Loucy (cell line): ENCODE measurements at regions not wholly inside any gene's neighbourhood (a gene's known extent, or its start where the extent isn't known, plus 50 kb on each side); places are given as distances from the start of the nearest gene placed in this dataset.
"Not testable (repeated sequence)": the region's sequence is repeated elsewhere in the genome, so short reads cannot be mapped to it uniquely, and the experiment has no call there.

Experiments used
- H2AFZ ChIP-seq: fragments of 200-600 bp; sonication (generic); 2 replicates; pipeline ENCODE4 v1.6.0; 2016; ENCODE audit warnings: antibody characterized with exemption, mild to moderate bottlenecking, low read length, moderate library complexity
- H3F3A ChIP-seq: fragments of 200-600 bp; 2 replicates; pipeline ENCODE4 v1.6.0; 2016; ENCODE audit warnings: antibody characterized with exemption, low read depth, mild to moderate bottlenecking
- H3K27me3 ChIP-seq: fragments of 200-600 bp; sonication (generic); 2 replicates; pipeline ENCODE4 v1.6.1; 2014; ENCODE audit warnings: low read length, mild to moderate bottlenecking; ENCODE audit not compliant: insufficient read depth, poor library complexity, severe bottlenecking
- H3K36me3 ChIP-seq: fragments of 200-600 bp; sonication (generic); 2 replicates; pipeline ENCODE4 v1.6.1; 2016; ENCODE audit warnings: low read length; ENCODE audit not compliant: insufficient read depth
- H3K4me1 ChIP-seq: fragments of 200-600 bp; sonication (generic); 2 replicates; pipeline ENCODE4 v1.5.1; 2014; ENCODE audit warnings: low read length, mild to moderate bottlenecking; ENCODE audit not compliant: insufficient read depth, poor library complexity, severe bottlenecking
- H3K4me2 ChIP-seq: fragments of 200-600 bp; sonication (generic); 2 replicates; pipeline ENCODE4 v1.6.0; 2014; ENCODE audit warnings: antibody characterized with exemption, low read length, low read depth, mild to moderate bottlenecking; ENCODE audit not compliant: poor library complexity, severe bottlenecking
- H3K4me3 ChIP-seq: fragments of 200-600 bp; sonication (generic); 2 replicates; pipeline ENCODE4 v1.5.1; 2014; ENCODE audit warnings: low read length, mild to moderate bottlenecking, mixed read lengths; ENCODE audit not compliant: poor library complexity, severe bottlenecking
- H3K79me2 ChIP-seq: fragments of 200-600 bp; sonication (generic); 2 replicates; pipeline ENCODE4 v1.6.1; 2014; ENCODE audit warnings: low read length; ENCODE audit not compliant: insufficient read depth
- H3K9ac ChIP-seq: fragments of 200-600 bp; sonication (generic); 2 replicates; pipeline ENCODE4 v1.6.0; 2014; ENCODE audit warnings: mild to moderate bottlenecking, low read depth, low read length, moderate library complexity; ENCODE audit not compliant: poor library complexity, severe bottlenecking
- H3K9me2 ChIP-seq: fragments of 200-600 bp; sonication (generic); replicated peaks from 2 replicates; pipeline ENCODE4 v1.6.1; 2016; ENCODE audit warnings: low read depth, low read length, mixed read lengths
- H3K9me3 ChIP-seq: fragments of 200-600 bp; sonication (generic); 2 replicates; pipeline ENCODE4 v1.6.1; 2014; ENCODE audit warnings: mild to moderate bottlenecking, antibody characterized with exemption, low read length, low read depth; ENCODE audit not compliant: insufficient read depth
- H4K20me1 ChIP-seq: fragments of 200-600 bp; sonication (generic); 2 replicates; pipeline ENCODE4 v1.6.0; 2014; ENCODE audit warnings: antibody characterized with exemption, low read length, mild to moderate bottlenecking; ENCODE audit not compliant: insufficient read depth, poor library complexity, severe bottlenecking
- EZH2phosphoT487 ChIP-seq: fragments of 200-600 bp; IDR thresholded peaks from 2 replicates; pipeline ENCODE4 v1.6.1; 2018; ENCODE audit warnings: antibody characterized with exemption, mild to moderate bottlenecking, moderate library complexity, borderline replicate concordance
- TF ChIP-seq, protein P1 (sequence below): fragments of 200-600 bp; sonication (generic); conservative IDR thresholded peaks from 2 replicates; pipeline ENCODE4 v1.5.1; 2014; ENCODE audit warnings: mild to moderate bottlenecking, antibody characterized with exemption, low read length

DNA sequence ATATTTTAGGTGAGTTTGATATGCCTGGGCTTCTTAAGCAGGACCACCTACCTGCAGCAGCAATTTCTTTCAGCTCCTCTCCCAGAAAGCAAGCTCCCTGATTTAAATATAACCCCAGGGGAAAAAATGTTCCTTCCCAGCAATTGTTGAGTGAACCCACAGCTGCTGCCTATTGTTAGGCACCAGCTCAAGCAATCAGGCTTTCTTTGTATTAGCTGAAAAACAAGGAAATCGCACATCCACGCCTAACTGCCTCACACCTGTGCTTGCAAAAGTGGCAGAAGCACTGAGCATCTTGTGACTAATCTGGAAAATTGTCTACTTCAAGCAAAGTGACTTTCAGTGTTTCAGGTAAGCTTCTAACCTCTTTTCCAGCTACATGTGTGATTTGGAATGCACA is 432.2 kb downstream of the SMARCA1 start:
- Histone ChIP-seq H3K4me2 (no peak overlapping the region), H3K4me3 (no peak overlapping the region)

DNA sequence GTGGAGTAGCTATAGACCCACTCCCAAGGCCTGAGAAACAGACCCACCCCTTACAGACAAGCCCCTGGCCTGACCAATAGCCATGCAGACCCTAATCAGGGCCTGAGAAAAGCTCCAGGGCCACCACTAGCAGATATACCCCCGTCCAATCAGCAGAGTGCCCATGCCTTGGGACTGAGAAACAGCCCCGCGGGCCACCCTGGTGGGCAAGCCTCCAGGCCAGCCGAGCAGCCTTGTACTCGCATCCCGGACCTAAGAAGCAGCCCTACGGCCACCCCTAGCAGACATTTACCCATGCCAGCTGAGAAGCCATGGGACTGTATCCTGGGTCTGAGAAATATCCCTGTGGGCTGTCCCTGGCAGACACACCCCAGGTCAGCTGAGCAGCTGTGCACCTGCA is 436.5 kb downstream of the SMARCA1 start:
- Histone ChIP-seq H3K9ac (no peak overlapping the region), H3F3A (no peaks in the 10 kb centered on the region), H3K36me3 (no peaks in the 10 kb centered on the region), H3K79me2 (no peaks in the 10 kb centered on the region), H3K4me2 (no peak overlapping the region), H2AFZ (no peak overlapping the region), H3K27me3 (no peaks in the 10 kb centered on the region), H3K9me2 (no peaks in the 10 kb centered on the region), H3K4me1 (no peaks in the 10 kb centered on the region), H3K9me3 (no peaks in the 10 kb centered on the region), H3K4me3 (no peak overlapping the region), H4K20me1 (no peaks in the 10 kb centered on the region)
- no peak for TF ChIP-seq EZH2phosphoT487
- TF ChIP-seq, protein P1, sequence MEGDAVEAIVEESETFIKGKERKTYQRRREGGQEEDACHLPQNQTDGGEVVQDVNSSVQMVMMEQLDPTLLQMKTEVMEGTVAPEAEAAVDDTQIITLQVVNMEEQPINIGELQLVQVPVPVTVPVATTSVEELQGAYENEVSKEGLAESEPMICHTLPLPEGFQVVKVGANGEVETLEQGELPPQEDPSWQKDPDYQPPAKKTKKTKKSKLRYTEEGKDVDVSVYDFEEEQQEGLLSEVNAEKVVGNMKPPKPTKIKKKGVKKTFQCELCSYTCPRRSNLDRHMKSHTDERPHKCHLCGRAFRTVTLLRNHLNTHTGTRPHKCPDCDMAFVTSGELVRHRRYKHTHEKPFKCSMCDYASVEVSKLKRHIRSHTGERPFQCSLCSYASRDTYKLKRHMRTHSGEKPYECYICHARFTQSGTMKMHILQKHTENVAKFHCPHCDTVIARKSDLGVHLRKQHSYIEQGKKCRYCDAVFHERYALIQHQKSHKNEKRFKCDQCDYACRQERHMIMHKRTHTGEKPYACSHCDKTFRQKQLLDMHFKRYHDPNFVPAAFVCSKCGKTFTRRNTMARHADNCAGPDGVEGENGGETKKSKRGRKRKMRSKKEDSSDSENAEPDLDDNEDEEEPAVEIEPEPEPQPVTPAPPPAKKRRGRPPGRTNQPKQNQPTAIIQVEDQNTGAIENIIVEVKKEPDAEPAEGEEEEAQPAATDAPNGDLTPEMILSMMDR, result no peak

More for the DNA sequence above, 432.2 kb downstream of the SMARCA1 start:
- H2AFZ ChIP-seq, result no peak overlapping the region
- H3K9me2 ChIP-seq, result no peaks in the 10 kb centered on the region
- no peaks in the 10 kb centered on the region for H3K79me2 ChIP-seq
- H4K20me1 ChIP-seq, result no peaks in the 10 kb centered on the region
- H3F3A ChIP-seq, result no peaks in the 10 kb centered on the region
- no peak for TF ChIP-seq EZH2phosphoT487
- TF ChIP-seq, protein P1, result no peak
- H3K36me3 ChIP-seq, result no peaks in the 10 kb centered on the region
- H3K9me3 ChIP-seq, result no peaks in the 10 kb centered on the region
- no peaks in the 10 kb centered on the region for H3K27me3 ChIP-seq
- no peak overlapping the region for H3K9ac ChIP-seq
- no peaks in the 10 kb centered on the region for H3K4me1 ChIP-seq

DNA sequence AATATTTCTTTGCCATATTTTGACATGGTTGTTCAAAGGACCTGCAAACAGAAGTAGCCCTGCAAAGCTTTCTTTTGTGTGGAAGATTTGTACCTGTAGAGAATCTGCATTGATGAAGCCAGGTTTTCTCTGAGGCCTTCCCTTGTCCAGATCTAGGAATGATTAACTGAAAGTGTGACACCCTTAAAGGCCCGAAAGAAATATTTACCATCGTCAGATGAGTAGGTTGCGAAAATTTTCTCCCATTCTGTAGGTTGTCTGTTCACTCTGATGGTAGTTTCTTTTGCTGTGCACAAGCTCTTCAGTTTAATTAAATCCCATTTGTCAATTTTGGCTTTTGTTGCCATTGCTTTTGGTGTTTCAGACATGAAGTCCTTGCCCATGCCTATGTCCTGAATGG is 439.0 kb downstream of the SMARCA1 start:
- H3K4me3 ChIP-seq, H3K9me3 ChIP-seq, H3K9me2 ChIP-seq, H3K27me3 ChIP-seq, H2AFZ ChIP-seq, H3K79me2 ChIP-seq, H3K4me2 ChIP-seq, H4K20me1 ChIP-seq, H3K36me3 ChIP-seq, H3K9ac ChIP-seq, H3F3A ChIP-seq, H3K4me1 ChIP-seq: not testable (repeated sequence)

DNA sequence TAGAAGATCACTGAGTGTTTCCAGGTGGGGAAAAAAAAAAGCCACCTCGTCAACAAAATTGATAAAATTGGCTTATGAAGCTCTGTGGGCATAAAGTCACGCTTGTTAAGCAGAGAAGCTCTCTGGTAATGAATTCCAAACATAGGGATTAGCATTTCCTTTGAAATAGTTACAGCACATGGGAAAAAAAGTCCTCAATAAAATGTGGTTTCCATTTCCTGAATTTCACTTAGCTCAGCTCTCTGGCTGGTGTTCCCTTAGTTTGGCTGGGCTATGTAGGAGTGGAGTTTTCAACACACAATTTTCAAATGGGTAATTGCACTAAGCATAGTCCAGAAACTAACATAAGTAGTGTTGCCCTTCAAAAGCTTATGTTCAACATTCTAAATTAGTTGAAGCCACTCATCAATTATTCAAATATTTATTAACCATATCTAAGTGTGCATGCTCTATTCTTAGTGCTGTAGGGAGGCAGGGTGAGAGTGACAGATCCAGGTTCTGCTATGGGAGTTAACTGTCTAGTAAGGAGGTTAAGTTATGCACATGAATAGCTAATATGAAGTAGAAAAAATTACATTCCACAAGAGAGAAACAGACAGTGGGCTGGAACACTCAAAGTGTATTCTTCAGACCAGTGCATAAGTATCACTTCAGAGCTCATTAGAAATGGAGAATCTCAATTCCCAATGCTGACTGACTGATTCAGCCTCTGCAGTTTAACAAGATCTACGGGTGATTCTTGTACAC is 445.7 kb downstream of the SMARCA1 start:
- TF ChIP-seq, protein P1, result no peak
- TF ChIP-seq EZH2phosphoT487, result no peak
- H3K4me3 ChIP-seq, result no peak overlapping the region
- H3K4me2 ChIP-seq, result no peak overlapping the region

More for the DNA sequence above, 445.7 kb downstream of the SMARCA1 start:
- H3K9me2 ChIP-seq, result no peaks in the 10 kb centered on the region
- H3F3A ChIP-seq, result no peaks in the 10 kb centered on the region
- H3K36me3 ChIP-seq, result no peaks in the 10 kb centered on the region
- H3K9ac ChIP-seq, result no peak overlapping the region
- H3K4me1 ChIP-seq, result no peaks in the 10 kb centered on the region
- H3K9me3 ChIP-seq, result no peaks in the 10 kb centered on the region
- H3K27me3 ChIP-seq, result no peaks in the 10 kb centered on the region
- H3K79me2 ChIP-seq, result no peaks in the 10 kb centered on the region
- H4K20me1 ChIP-seq, result no peaks in the 10 kb centered on the region
- no peak overlapping the region for H2AFZ ChIP-seq
